ENCODE measurements at regions not wholly inside any gene's neighbourhood (a gene's known extent, or its start where the extent isn't known, plus 50 kb on each side); places are given as distances from the start of the nearest gene placed in this dataset.

- no peak for TF ChIP-seq CTCF (IDR thresholded peaks at IDR 0.05; ENCODE audit: insufficient read depth, low read depth, low read length)
- no peak for TF ChIP-seq EZH2 (IDR thresholded peaks at IDR 0.05; ENCODE audit: insufficient read depth, low read length)
These were observed 76.9 kb upstream of the RGS18 start for GRCh38 chr1:192081359-192081758.
